OCI-LY7 (cell line): ENCODE measurements at regions not wholly inside any gene's neighbourhood (a gene's known extent, or its start where the extent isn't known, plus 50 kb on each side); places are given as distances from the start of the nearest gene placed in this dataset.

Experiments used
- CTCF ChIP-seq: fragments of 200-600 bp; sonication (generic); conservative IDR thresholded peaks from 2 replicates; pipeline ENCODE4 v1.5.1; 2014; ENCODE audit warnings: mild to moderate bottlenecking, antibody characterized with exemption, low read length, moderate library complexity, mixed read lengths
- EZH2phosphoT487 ChIP-seq: fragments of 200-600 bp; sonication (generic); IDR thresholded peaks from 2 replicates; pipeline ENCODE4 v1.6.1; 2018; ENCODE audit warnings: low read depth, borderline replicate concordance, mild to moderate bottlenecking, mixed run types, antibody characterized with exemption, low read length, moderate library complexity, mixed read lengths

GRCh38 chr2:16321872-16322271 lies 343.8 kb downstream of the CYRIA start:
- TF ChIP-seq CTCF (no peak), EZH2phosphoT487 (no peak)
